Stimulated activated CD8-positive, alpha-beta memory T cell treated with anti-CD3 and anti-CD28 coated beads, Interleukin-7, amount 100 ng/mL, for 4 hours (primary cell): ENCODE measurements at regions not wholly inside any gene's neighbourhood (a gene's known extent, or its start where the extent isn't known, plus 50 kb on each side); places are given as distances from the start of the nearest gene placed in this dataset.

ENCODE experiments used
- DNase-seq, 2 donors: peaks; one replicate each; pipeline ENCODE4 v3.0.0-alpha.2; 2020; ENCODE audit warnings: low read depth in 2 of 2

DNA sequence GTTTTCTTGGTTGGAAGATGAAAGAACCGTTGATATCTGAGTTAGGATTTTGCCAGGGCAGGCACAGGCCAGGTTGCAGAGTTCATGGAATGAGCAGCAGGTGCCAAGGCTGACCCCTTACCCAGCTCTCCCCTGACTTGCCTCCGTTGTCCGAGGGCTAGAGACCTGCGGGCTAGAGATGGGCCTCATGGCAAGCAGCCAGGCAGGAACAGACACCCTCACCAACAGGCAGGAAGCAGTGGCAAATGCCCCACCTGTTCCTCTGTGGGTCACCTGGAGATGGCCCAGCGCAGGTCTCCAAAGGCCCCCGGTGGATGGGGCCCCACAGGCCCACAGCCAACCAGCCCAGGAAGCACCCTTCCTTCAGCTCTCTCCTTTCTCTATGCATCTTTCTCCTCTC is 186.7 kb upstream of the PMEPA1 start:
- no peak for DNase-seq

DNA sequence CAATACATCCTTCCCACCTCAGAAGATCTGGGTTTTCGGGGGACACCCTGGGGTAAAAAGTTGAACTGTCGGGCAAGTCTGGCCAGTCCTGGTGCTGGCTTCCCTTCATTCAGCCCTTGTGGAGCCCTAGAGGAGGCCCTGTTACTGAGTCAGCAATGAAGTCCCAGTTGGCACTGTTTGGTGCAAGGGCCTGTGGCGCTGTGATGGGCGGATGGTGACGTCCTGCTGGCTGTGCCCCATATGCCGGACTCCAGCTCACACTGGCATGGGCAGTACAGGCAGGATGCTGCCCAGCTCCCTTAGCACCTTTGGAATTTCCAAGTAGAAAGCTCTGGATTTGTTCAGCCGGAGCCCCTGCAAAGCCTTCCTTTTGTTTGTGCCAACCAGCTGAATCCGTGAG is 186.2 kb upstream of the PMEPA1 start:
- DNase-seq: no peak

- no peak for DNase-seq
Measured at GRCh38 chr20:57895161-57895855, 185.5 kb upstream of the PMEPA1 start.

DNA sequence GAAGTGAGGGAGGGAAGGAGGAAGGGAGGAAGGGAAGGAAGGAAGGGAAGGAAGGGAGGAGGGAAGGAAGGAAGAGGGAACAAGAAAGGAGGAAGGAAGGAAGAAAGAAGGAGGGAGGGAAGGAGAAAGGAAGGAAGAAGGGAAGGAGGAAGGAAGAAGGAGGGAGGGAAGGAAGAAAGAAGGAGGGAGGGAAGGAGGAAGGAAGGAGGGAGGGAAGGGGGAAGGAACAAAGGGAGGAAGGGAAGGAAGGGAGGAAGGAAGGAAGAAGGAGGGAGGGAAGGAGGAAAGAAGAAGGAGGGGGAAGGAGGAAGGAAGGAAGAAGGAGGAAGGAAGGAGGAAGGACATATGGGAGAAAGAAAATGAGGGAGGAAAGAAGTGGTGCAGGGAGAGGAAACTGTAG is 184.7 kb upstream of the PMEPA1 start:
- DNase-seq: no peak

GRCh38 chr20:57894096-57894495 is 184.3 kb upstream of the PMEPA1 start:
- no peak for DNase-seq

DNA sequence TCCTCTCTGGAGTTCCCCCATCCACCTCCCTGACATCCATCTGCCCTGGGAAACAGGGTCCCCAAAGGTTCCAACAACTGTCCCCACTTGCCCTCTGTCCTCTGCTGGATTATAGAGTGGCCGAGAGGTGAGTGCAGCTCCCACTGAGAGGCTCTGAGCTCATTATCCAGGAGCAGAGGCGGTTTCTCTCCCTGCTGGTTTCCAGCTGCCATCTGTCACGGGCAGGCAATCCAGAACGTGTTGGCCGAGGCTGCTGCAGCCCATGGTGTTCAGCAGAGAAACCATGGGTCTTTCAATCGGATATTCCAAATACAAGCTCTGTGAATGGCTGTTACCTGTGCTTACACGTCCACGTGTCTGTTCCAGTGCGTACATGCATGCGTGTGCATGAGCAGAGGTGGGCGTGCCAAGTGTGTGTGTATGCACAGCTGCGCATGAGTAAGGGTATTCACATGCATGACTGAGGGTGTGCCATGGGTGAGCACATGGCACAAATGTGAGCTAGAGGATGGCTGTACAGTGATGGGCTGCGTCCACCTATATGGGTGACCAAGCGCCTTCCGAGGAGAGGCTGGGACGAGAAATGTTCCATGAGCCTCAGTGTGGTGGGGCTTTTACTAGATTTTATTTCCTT is 183.7 kb upstream of the PMEPA1 start:
- no peak for DNase-seq

DNA sequence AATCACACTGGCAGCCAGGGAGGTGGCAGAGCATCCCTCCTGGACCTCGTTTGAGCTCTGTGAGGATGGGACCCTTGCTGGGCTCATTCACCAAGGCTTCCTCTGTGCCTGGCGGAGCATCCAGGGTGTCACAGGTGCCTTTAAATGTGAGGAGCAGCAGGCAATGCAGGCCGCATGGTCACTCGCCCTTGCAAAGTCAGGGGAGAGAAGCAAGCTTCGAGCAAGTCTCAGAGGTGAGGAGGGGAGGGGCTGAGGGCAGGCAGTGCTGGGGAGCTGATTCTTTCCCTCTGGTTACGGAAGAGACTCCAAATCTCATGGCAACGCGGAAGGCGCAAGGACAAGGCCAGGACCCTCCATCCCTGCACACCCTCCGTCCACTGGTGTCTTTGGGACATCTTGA is 182.7 kb upstream of the PMEPA1 start:
- no peak for DNase-seq

GRCh38 chr20:57891014-57891413 is 181.2 kb upstream of the PMEPA1 start:
- no peak for DNase-seq

DNA sequence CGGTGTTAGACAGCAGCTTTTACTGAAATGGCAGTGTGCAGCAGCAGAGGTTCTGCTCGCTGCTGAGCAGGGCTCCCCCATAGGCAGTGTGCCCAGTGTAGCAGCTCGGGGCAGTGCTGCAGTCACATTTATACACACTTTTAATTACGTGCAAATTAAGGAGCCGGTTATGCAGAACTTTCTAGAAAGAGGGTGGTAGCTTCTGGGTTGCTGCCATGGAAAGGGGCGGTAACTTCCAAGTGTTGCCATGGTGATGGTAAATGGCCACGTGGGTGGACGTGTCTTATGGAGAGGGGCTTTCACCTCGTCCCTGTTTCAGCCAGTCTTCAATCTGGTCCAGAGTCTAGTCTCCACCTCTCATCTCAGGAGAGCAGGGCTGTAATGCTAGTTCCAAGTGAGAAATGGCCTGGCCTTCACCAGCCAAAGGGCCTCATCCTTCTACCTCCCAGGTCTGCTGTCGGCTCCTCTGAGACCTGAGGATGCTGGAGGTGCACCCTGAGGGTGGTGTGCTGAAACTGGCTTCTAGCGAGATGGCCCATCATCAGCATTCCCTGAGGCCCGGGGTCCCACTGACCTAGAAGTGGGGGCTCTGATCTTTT is 180.5 kb upstream of the PMEPA1 start:
- DNase-seq: no peak

DNA sequence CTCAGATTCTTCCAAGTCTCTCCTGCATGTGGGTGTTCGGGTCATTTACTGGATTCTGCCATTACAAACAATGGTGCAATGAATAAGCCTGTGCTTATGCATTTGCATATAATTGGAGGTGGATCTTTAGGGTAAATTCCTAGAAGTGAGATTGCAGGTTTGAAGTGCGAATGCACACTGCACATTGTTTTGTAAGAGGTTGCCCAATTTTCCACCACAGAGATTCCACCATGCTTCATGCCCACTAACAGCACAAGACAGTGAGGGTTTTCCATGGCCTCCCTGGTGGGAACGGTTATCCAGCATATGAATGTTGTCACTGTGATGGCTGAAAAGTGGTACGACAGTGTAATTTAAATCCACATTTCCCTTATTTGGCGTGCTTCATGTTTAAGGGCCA is 178.8 kb upstream of the PMEPA1 start:
- no peak for DNase-seq

GRCh38 chr20:57884956-57885355 is 175.1 kb upstream of the PMEPA1 start:
- no peak for DNase-seq

DNA sequence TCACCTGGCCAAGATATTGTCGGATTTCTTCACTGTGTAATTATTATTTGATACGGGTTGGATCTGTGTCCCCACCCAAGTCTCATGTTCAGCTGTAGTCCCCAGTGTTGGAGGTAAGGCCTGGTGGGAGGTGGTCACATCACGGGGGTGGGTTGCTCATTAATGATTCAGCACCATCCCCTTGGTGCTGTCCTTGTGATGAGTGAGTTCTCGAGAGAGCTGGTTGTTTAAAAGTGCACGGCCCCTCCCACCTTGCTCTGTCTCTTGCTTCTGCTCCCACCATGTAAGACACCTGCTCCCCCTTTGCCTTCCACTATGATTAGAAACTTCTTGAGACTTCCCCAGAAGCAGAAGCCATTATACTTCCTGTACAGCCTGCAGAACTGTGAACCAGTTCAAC is 173.9 kb upstream of the PMEPA1 start:
- DNase-seq: no peak

GRCh38 chr20:57883224-57883623 is 173.4 kb upstream of the PMEPA1 start:
- no peak for DNase-seq

DNA sequence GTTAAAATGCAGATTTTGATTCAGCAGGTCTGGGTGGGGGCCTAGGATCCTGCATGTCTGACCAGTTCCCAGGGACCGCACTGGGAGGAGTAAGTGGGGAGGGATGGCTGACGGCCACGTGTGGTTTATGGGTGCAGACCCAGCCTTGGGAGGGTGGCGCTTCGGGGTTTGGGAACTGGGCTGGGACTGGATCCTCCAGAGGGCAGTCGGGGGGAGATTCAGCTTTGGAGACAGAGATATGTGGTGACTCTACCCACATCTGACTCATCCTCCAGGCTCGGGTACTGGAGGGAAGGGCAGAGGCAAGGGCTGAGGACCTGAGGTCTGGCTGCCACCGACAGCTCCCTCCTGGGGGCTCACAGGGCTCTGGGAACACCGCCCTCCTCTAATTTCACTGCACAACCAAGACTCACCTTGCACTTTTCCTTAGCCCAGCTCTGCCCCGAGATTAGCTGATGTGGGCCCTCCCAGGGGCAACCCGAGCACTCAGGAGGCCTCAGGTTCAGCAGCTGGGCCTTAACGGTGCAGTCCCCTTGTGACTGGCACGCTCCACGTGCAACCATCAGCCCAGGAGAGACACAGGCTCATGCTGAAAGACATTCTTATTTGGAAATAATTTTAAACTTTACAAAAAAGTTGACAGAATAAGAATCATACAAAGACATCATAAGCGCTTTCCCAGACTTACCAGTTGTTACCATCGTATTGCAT is 172.8 kb upstream of the PMEPA1 start:
- DNase-seq: no peak

DNA sequence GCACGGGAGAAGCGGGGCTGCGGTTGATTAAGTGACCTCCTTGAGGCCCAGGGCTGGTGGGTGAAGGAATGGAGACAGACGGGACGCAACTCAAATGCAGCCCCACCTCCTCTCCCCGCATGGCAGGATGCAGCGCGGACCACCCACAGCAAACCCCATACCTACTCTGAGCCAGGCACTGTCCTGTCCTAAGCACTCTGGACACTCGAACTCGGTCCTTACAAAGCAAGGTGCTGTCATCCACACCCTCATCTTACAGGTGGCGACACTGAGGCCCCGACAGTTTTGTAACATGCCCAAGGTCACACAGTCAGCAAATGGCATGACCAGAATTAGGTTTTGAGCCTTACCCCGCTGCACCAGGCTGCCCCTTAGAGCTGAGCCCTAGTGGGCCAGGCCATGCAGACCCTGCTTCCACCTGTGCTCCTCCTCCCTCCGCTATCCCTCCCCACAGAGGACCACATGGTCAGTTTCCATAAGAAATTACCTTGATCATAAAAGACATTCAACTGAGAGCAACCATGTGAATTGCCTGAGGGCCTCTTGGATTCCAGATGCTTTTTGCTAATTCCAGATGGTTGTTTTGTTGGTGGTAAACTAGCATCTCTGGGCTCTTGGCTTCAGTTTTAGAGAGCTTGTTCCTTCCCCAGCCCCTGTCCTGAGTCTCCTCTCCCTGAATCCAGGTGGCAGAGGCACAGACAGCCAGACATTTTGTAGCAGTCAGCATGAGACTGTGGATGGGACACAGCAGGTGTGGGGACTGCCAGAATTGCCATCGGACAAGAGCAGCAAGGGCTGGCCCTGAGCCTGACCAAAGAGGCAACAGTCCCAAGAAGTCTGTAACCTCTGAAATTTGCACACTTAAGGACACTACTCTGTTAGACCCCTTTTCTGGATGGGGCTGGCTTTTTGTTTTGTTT is 171.9 kb upstream of the PMEPA1 start:
- no peak for DNase-seq

GRCh38 chr20:57880571-57880892 is 170.7 kb upstream of the PMEPA1 start:
- no peak for DNase-seq

DNA sequence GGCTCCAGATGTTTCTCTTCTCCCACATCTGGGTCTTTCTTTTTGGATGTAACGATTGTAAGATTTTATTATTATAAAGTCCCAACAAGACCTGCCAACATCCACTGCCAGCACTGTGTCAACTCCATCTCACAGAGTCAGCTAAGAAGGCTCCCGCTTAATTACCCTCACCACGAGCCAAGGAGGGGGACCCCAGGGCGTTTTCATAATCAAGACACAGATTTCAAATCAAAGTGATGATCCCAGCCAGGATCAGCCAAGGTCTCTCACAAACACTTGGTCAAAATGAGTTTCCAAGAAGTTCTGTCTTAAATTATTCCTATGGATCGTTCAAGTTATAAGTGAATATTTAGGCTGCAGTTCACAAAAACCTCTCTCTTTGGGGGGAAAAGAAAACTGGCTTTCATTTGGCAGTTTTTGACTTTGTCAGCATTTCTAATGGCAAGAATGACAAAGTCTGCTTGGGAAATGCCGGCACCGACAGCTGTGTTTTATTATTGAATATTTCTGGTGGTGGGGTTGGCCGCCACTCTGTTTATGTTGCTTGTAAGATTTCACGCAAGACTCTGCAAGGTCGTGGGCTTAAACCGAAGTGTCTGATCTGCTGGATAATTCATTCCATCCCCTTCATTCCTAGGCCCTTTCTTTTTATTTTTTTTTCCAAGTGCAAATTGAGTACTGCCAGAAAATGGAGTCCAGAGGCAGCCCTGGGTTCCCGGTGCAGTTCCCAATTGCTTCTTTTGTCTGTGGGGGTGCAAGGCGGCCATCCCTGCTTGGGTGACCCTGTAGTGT is 170.2 kb upstream of the PMEPA1 start:
- DNase-seq: no peak

DNA sequence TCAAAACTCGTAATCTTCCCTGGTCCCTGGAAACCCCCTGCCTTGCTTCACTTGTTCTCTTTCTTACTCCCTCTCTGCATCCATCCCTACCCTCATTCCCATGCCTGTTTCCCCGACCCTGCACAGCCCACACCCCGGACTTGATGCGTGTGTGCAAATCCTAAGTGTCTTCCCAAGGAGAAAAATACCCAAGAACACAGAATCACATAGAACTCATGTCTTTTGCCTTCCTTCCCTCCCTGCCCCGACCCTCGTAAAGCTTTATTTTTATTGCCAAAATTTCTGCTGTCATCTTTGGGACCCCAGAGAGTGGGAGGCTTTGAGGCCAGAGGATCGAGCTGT is 169.6 kb upstream of the PMEPA1 start:
- DNase-seq: no peak

DNA sequence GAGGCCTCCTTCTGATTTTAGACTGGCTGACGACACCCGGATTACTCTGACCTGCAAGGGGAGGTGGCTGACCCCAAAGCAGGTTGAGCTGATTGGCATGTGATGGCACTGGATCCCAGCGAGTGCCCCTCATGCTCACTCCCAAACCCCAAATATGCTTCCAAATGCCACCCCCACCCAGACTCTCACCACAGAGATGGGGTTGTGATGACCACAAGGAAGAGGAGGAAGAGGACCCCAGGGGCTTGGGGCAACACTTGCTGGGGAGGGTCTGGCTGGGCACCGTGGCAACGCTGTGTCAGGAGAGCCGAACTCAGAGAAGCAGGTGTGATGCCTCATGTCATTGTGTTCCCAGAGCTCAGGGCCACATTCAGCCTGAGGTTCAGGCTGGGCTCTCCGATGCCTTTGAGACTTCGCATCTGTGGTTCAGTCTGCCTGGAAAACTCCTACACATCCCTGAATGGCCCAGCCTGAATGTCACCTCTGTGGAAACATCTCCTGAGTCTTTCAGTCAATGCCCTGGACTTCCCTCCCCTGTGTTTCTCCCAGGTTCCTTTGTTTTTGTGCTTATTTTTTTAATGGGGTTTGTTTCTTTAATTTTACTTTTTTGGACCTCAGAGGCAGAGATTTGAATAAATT is 169.1 kb upstream of the PMEPA1 start:
- no peak for DNase-seq

- no peak for DNase-seq
Measured at GRCh38 chr20:57877995-57878394, 168.2 kb upstream of the PMEPA1 start.
